K562 (cell line): ENCODE measurements at regions not wholly inside any gene's neighbourhood (a gene's known extent, or its start where the extent isn't known, plus 50 kb on each side); places are given as distances from the start of the nearest gene placed in this dataset.
A peak's percentile ranks its signal among the peaks of the same experiment; 100 is the strongest.

Experiments used
- ATAC-seq: fragments of 200-7000 bp; cut with Tn5 transposase; 3 replicates; pipeline ENCODE4 v1.9.1; 2020; ENCODE audit warnings: moderate library complexity
- BruUV-seq: library from RNA; stranded (reverse); fragments of 400-500 nt; replicated peaks from 2 replicates; lab custom pipeline; 2021; lab: Mats Ljungman, UMichigan
- CTCF ChIA-PET: fragments of 300-600 bp; formaldehyde crosslinking; extraction: SDS; loops from one replicate; lab custom pipeline; 2021; ENCODE audit warnings: low intra/inter-chr PET ratio; lab: Yijun Ruan, JAX
- POLR2A ChIA-PET: fragments of 300-600, 350-650 bp; sonication (Branson Sonifier 250); formaldehyde crosslinking; extraction: SDS; loops from one replicate; lab custom pipeline; 2021; ENCODE audit warnings: antibody characterized with exemption, inconsistent platforms; lab: Yijun Ruan, JAX
- DNase-seq, 4 experiments: peaks; one replicate each; pipeline versions ENCODE4 v3.0.0 to v3.0.0-alpha.2; 2011 to 2018; ENCODE audit warnings: low spot score in 3 of 4, mixed read lengths in 3 of 4; ENCODE audit errors: extremely low read depth in 1 of 4
- FAIRE-seq: peaks from 2 replicates; lab custom pipeline; 2011; peaks lifted over from hg19 to GRCh38; lab: Jason Lieb, UNC
- H2AFZ ChIP-seq: 2 replicates; pipeline ENCODE4 v1.6.0; 2011; ENCODE audit warnings: low read depth, low read length, control low read depth, inconsistent platforms
- H3K27ac ChIP-seq: fragments of 200-600 bp; 3 replicates; pipeline ENCODE4 v1.8.0; 2011; ENCODE audit warnings: low read depth, mild to moderate bottlenecking, control low read depth, inconsistent platforms, low read length, moderate library complexity, mixed read lengths; ENCODE audit errors: extremely low read depth
- H3K27me3 ChIP-seq, 2 experiments: fragments of 300-600 bp in 1 of 2; 2 replicates in 1 of 2; 3 replicates in 1 of 2; pipeline versions ENCODE4 v1.6.0 to v1.8.0; 2011; ENCODE audit warnings: inconsistent platforms in 2 of 2, low read length in 2 of 2, mild to moderate bottlenecking in 1 of 2, mixed read lengths in 1 of 2, moderate library complexity in 1 of 2; ENCODE audit not compliant: control insufficient read depth in 2 of 2, insufficient read depth in 2 of 2
- H3K36me3 ChIP-seq: fragments of 300-600 bp; 3 replicates; pipeline ENCODE4 v1.8.0; 2011; ENCODE audit warnings: mild to moderate bottlenecking, low read length, inconsistent platforms; ENCODE audit not compliant: control insufficient read depth, insufficient read depth
- H3K4me1 ChIP-seq, 2 experiments: fragments of 200-600 bp in 1 of 2; replicated peaks in 1 of 2; 2 replicates in 1 of 2; 3 replicates in 1 of 2; pipeline versions ENCODE4 v1.5.1 to v1.8.0; 2011; ENCODE audit warnings: inconsistent platforms in 2 of 2, low read length in 2 of 2, mild to moderate bottlenecking in 1 of 2, mixed read lengths in 1 of 2, moderate library complexity in 1 of 2; ENCODE audit not compliant: control insufficient read depth in 2 of 2, insufficient read depth in 2 of 2
- H3K4me2 ChIP-seq: 2 replicates; pipeline ENCODE4 v1.6.1; 2011; ENCODE audit warnings: low read length, control low read depth, inconsistent platforms, mixed read lengths; ENCODE audit not compliant: insufficient read depth
- H3K4me3 ChIP-seq: fragments of 200-600 bp; sonication (generic), shearing (Covaris generic); 2 replicates; pipeline ENCODE4 v1.5.1; 2016; ENCODE audit warnings: control low read depth, inconsistent platforms
- H3K79me2 ChIP-seq: fragments of 200-600 bp; 3 replicates; pipeline ENCODE4 v1.8.0; 2011; ENCODE audit warnings: low read length, inconsistent platforms; ENCODE audit not compliant: control insufficient read depth, insufficient read depth
- H3K9ac ChIP-seq, 2 experiments: 2 replicates each; pipeline versions ENCODE4 v1.6.0 to v1.6.1; 2011; ENCODE audit warnings: low read depth in 2 of 2, low read length in 2 of 2, control low read depth in 1 of 2, inconsistent platforms in 1 of 2, mild to moderate bottlenecking in 1 of 2, mixed read lengths in 1 of 2; ENCODE audit not compliant: insufficient read depth in 1 of 2
- H3K9me1 ChIP-seq: one replicate; pipeline ENCODE4 v1.6.0; 2011; ENCODE audit warnings: inconsistent platforms, mild to moderate bottlenecking, low read length, moderate library complexity; ENCODE audit not compliant: control insufficient read depth, insufficient read depth
- H3K9me3 ChIP-seq: replicated peaks from 2 replicates; pipeline ENCODE4 v1.5.1; 2011; ENCODE audit warnings: low read depth, low read length, inconsistent platforms; ENCODE audit not compliant: control insufficient read depth, insufficient read depth
- H4K20me1 ChIP-seq: replicated peaks from 2 replicates; pipeline ENCODE4 v1.6.1; 2011; ENCODE audit warnings: low read length, inconsistent platforms, mixed read lengths; ENCODE audit not compliant: control insufficient read depth, insufficient read depth
- ARID1B ChIP-seq: fragments of 450-650 bp; IDR thresholded peaks from 2 replicates; pipeline ENCODE4 v1.6.1; 2016; ENCODE audit warnings: antibody characterized with exemption, mild to moderate bottlenecking, inconsistent platforms
- ESRRA ChIP-seq: fragments of 450-650 bp; IDR thresholded peaks from 2 replicates; pipeline ENCODE4 v1.6.1; 2014; ENCODE audit warnings: low read depth, mild to moderate bottlenecking, moderate library complexity, borderline replicate concordance
- HMBOX1 ChIP-seq: sonication (generic); IDR thresholded peaks from 2 replicates; pipeline ENCODE4 v1.6.1; 2016
- LEF1 ChIP-seq: fragments of 450-650 bp; IDR thresholded peaks from 2 replicates; pipeline ENCODE4 v1.6.1; 2016; ENCODE audit warnings: mild to moderate bottlenecking
- MEIS2 ChIP-seq: fragments of 450-650 bp; IDR thresholded peaks from 2 replicates; pipeline ENCODE4 v1.6.1; 2014; ENCODE audit warnings: mild to moderate bottlenecking; ENCODE audit not compliant: partially characterized antibody
- MLLT1 ChIP-seq, 2 experiments: fragments of 450-650 bp; IDR thresholded peaks; 2 replicates each; pipeline ENCODE4 v1.6.1; 2016
- NCOR1 ChIP-seq: fragments of 450-650 bp; IDR thresholded peaks from 2 replicates; pipeline ENCODE4 v1.6.1; 2016; ENCODE audit warnings: mild to moderate bottlenecking, moderate library complexity
- NELFE ChIP-seq: IDR thresholded peaks from 2 replicates; pipeline ENCODE4 v1.6.1; 2011; ENCODE audit warnings: mild to moderate bottlenecking; ENCODE audit not compliant: insufficient read depth, insufficient read length
- PKNOX1 ChIP-seq: fragments of 450-650 bp; IDR thresholded peaks from 2 replicates; pipeline ENCODE4 v1.6.1; 2016
- POLR3A ChIP-seq: IDR thresholded peaks from 2 replicates; pipeline ENCODE4 v1.6.1; 2011; ENCODE audit warnings: borderline replicate concordance, mild to moderate bottlenecking, moderate library complexity; ENCODE audit not compliant: insufficient read length, insufficient read depth; ENCODE audit errors: extremely low read depth
- RCOR1 ChIP-seq, 2 experiments: IDR thresholded peaks; 2 replicates each; pipeline ENCODE4 v1.6.1; 2012; ENCODE audit warnings: low read depth in 2 of 2, low read length in 2 of 2, borderline replicate concordance in 1 of 2, improper control_type of control experiment in 1 of 2
- RUNX1 ChIP-seq: sonication (generic); IDR thresholded peaks from 2 replicates; pipeline ENCODE4 v1.6.1; 2016; ENCODE audit warnings: antibody characterized with exemption, low read depth
- SMARCA4 ChIP-seq: fragments of 450-650 bp; IDR thresholded peaks from 2 replicates; pipeline ENCODE4 v1.6.1; 2016
- STAT5A ChIP-seq: IDR thresholded peaks from 2 replicates; pipeline ENCODE4 v1.6.1; 2012; ENCODE audit warnings: low read length, inconsistent platforms, borderline replicate concordance
- TEAD1 ChIP-seq, 2 experiments: fragments of 450-650 bp in 1 of 2; sonication (generic) in 1 of 2; formaldehyde crosslinking; IDR thresholded peaks; 2 replicates each; pipeline versions ENCODE4 v1.4.0 to v1.8.0; 2020 to 2022; ENCODE audit warnings: mild to moderate bottlenecking in 2 of 2, missing genetic modification reagents in 1 of 2
- TEAD4 ChIP-seq, 2 experiments: sonication (generic) in 1 of 2; formaldehyde crosslinking in 1 of 2; IDR thresholded peaks; 2 replicates each; pipeline versions ENCODE4 v1.6.1 to v1.8.0; 2012 to 2022; ENCODE audit warnings: borderline replicate concordance in 1 of 2, inconsistent platforms in 1 of 2, low read length in 1 of 2, mild to moderate bottlenecking in 1 of 2, missing genetic modification reagents in 1 of 2
- ZBTB34 ChIP-seq: fragments of 250-450 bp; sonication (Bioruptor Pico); IDR thresholded peaks from 2 replicates; pipeline ENCODE4 v1.8.0; 2021; ENCODE audit warnings: mild to moderate bottlenecking, moderate library complexity
- WGBS: fragments of 100-300 bp; shearing (Covaris generic); methylation state at CpG from one replicate; pipeline ENCODE4 v1.1.6; 2016; ENCODE audit warnings: low coverage, mixed read lengths; ENCODE audit not compliant: insufficient coverage; ENCODE audit errors: missing lambda C conversion rate; 5-methylcytosine and 5-hydroxymethylcytosine counted together
- in situ Hi-C: fragments of 300-500 bp; cut with MboI; formaldehyde crosslinking; loops from 4 replicates; pipeline ENCODE4 v1.15.0; 2018; ENCODE audit warnings: inconsistent platforms, mixed read lengths
- intact Hi-C: fragments of 100-400 bp; cut with micrococcal nuclease; formaldehyde crosslinking; loops from 2 replicates; pipeline ENCODE4 v1.14.2; 2022

GRCh38 chr20:34179637-34180360 lies 61.4 kb upstream of the ASIP start:
- no peak overlapping the region for H3K9ac ChIP-seq
- H3K79me2 ChIP-seq = no peaks in the 10 kb centered on the region
- peak; percentile 72 for ATAC-seq
- H4K20me1 ChIP-seq = no peaks in the 10 kb centered on the region
- no peaks in the 10 kb centered on the region for H3K36me3 ChIP-seq
- DNase-seq = peak in 2 of 4 experiments; percentile 30 to 50
- no peak overlapping the region for H3K4me3 ChIP-seq
- no peaks in the 10 kb centered on the region for H3K9me1 ChIP-seq
- in situ Hi-C loops (no loop called here), intact Hi-C loops (no loop called here)
- H3K27me3 ChIP-seq = 0 out of 5 replicates have a peak, but pooled peaks cover 0 to 3% of the 10 kb centered on the region in 2 experiments
- ChIA-PET CTCF (no interaction called here), POLR2A (interaction anchor here (0.6 to 0.7 kb wide), 2 partner anchors 37 to 976 kb away, joined by 3 to 4 read pairs; no protein-coding TSS in a partner anchor)
- no peaks in the 10 kb centered on the region for H3K9me3 ChIP-seq
- H3K4me1 ChIP-seq = peaks cover 4 to 7% of the 10 kb centered on the region in 2 experiments; a peak in 3 of 5 replicates
- peak overlapping the region; percentile 22 for H2AFZ ChIP-seq
- H3K4me2 ChIP-seq = 0 out of 2 replicates have a peak overlapping the region, but pooled peaks have one; percentile 6
- FAIRE-seq = no peak
- BruUV-seq = no TSS peak
- H3K27ac ChIP-seq = no peak overlapping the region
- 22% methylated on average over 8 of the region's 8 CpGs for WGBS
- peak; percentile 87 for TF ChIP-seq TEAD4 (IDR thresholded peaks at IDR 0.05; ENCODE audit: low read length)
- TF ChIP-seq TEAD4 (CRISPR knock-in tag; IDR thresholded peaks at IDR 0.05; ENCODE audit: borderline replicate concordance) = no peak
- no peak for TF ChIP-seq NELFE
- peak; percentile 29; the same call in 1 of the 2 replicates for TF ChIP-seq STAT5A
- TF ChIP-seq LEF1 = 0 out of 2 replicates have a peak, but pooled peaks have one; percentile 20
- TF ChIP-seq NCOR1 = peak; percentile 32; the same call in 1 of the 2 replicates
- TF ChIP-seq MLLT1 (IDR thresholded peaks at IDR 0.05) = peak in 1 of 2 experiments; percentile 62; a peak in 1 of 4 replicates
- TF ChIP-seq SMARCA4 = peak; percentile 63; the same call in 1 of the 2 replicates
- no peak for TF ChIP-seq PKNOX1
- peak in 1 of 2 experiments; percentile 54; a peak in 1 of 4 replicates for TF ChIP-seq RCOR1 (IDR thresholded peaks at IDR 0.05; ENCODE audit: borderline replicate concordance in 1 of 2, low read depth in 2 of 2, low read length in 2 of 2)
- no peak for TF ChIP-seq POLR3A
- no peak for TF ChIP-seq RUNX1
- peak; percentile 81 for TF ChIP-seq HMBOX1
- TF ChIP-seq MEIS2 = peak; percentile 44
- peak; percentile 75; the same call in 1 of the 2 replicates for TF ChIP-seq ESRRA
- peak; percentile 62 to 80; a peak in 2 of 4 replicates for TF ChIP-seq TEAD1 (CRISPR knock-in tag; IDR thresholded peaks at IDR 0.05)
- TF ChIP-seq ZBTB34 (CRISPR knock-in tag) = peak; percentile 88
- peak; percentile 76 for TF ChIP-seq ARID1B
